H9 (cell line): ENCODE measurements at regions not wholly inside any gene's neighbourhood (a gene's known extent, or its start where the extent isn't known, plus 50 kb on each side); places are given as distances from the start of the nearest gene placed in this dataset.

Experiments
- DNase-seq: peaks from one replicate; pipeline ENCODE4 v3.0.0-alpha.2; 2017
- H2AFZ ChIP-seq: one replicate; pipeline ENCODE4 v1.6.1; 2013; ENCODE audit warnings: mild to moderate bottlenecking, low read length, control low read depth, moderate library complexity
- H2AK5ac ChIP-seq: 2 replicates; pipeline ENCODE4 v1.6.1; 2013; ENCODE audit warnings: low read length, control low read depth, mixed read lengths; ENCODE audit not compliant: insufficient read length
- H2BK120ac ChIP-seq: one replicate; pipeline ENCODE4 v1.6.1; 2013; ENCODE audit warnings: low read depth, mild to moderate bottlenecking, low read length, control low read depth, inconsistent platforms; ENCODE audit not compliant: poor library complexity, severe bottlenecking
- H2BK12ac ChIP-seq: 2 replicates; pipeline ENCODE4 v1.6.1; 2013; ENCODE audit warnings: low read length, control low read depth, mixed read lengths, low read depth; ENCODE audit not compliant: insufficient read length
- H2BK15ac ChIP-seq: 2 replicates; pipeline ENCODE4 v1.6.1; 2013; ENCODE audit warnings: low read depth, low read length, control low read depth
- H2BK20ac ChIP-seq: one replicate; pipeline ENCODE4 v1.6.1; 2013; ENCODE audit warnings: low read depth, mild to moderate bottlenecking, low read length, control low read depth, inconsistent platforms; ENCODE audit not compliant: poor library complexity, severe bottlenecking
- H2BK5ac ChIP-seq: 2 replicates; pipeline ENCODE4 v1.6.1; 2013; ENCODE audit warnings: low read length, control low read depth, mixed read lengths; ENCODE audit not compliant: insufficient read length
- H3K14ac ChIP-seq: 2 replicates; pipeline ENCODE4 v1.6.1; 2013; ENCODE audit warnings: low read length, control low read depth; ENCODE audit not compliant: insufficient read depth
- H3K18ac ChIP-seq: 2 replicates; pipeline ENCODE4 v1.6.1; 2013; ENCODE audit warnings: low read depth, mild to moderate bottlenecking, mixed read lengths, low read length, control low read depth; ENCODE audit not compliant: insufficient read length
- H3K23ac ChIP-seq: 2 replicates; pipeline ENCODE4 v1.6.1; 2013; ENCODE audit warnings: low read length, control low read depth, mixed read lengths, low read depth; ENCODE audit not compliant: insufficient read length
- H3K23me2 ChIP-seq: 2 replicates; pipeline ENCODE4 v1.6.1; 2013; ENCODE audit warnings: low read depth, mild to moderate bottlenecking, mixed read lengths, low read length, control low read depth; ENCODE audit not compliant: insufficient read length, poor library complexity, severe bottlenecking
- H3K27ac ChIP-seq: 2 replicates; pipeline ENCODE4 v1.5.1; 2013; ENCODE audit warnings: low read length, control low read depth, mixed read lengths, low read depth; ENCODE audit not compliant: insufficient read length
- H3K27me3 ChIP-seq: 2 replicates; pipeline ENCODE4 v1.6.1; 2013; ENCODE audit warnings: low read length, control low read depth, inconsistent platforms; ENCODE audit not compliant: insufficient read depth
- H3K4ac ChIP-seq: 2 replicates; pipeline ENCODE4 v1.6.1; 2013; ENCODE audit warnings: low read depth, mild to moderate bottlenecking, control low read depth, inconsistent platforms, low read length, moderate library complexity
- H3K4me1 ChIP-seq: 2 replicates; pipeline ENCODE4 v1.6.1; 2013; ENCODE audit warnings: low read length, control low read depth, inconsistent platforms; ENCODE audit not compliant: insufficient read depth
- H3K4me2 ChIP-seq: 2 replicates; pipeline ENCODE4 v1.6.1; 2013; ENCODE audit warnings: low read length, control low read depth, mixed read lengths; ENCODE audit not compliant: insufficient read length, insufficient read depth
- H3K56ac ChIP-seq: 2 replicates; pipeline ENCODE4 v1.6.1; 2013; ENCODE audit warnings: low read depth, mild to moderate bottlenecking, mixed read lengths, low read length, control low read depth; ENCODE audit not compliant: insufficient read length
- H3K79me1 ChIP-seq: 2 replicates; pipeline ENCODE4 v1.6.1; 2013; ENCODE audit warnings: low read depth, mild to moderate bottlenecking, moderate library complexity, low read length, control low read depth, inconsistent platforms; ENCODE audit not compliant: insufficient read depth, poor library complexity, severe bottlenecking
- H3K79me2 ChIP-seq: 2 replicates; pipeline ENCODE4 v1.6.1; 2013; ENCODE audit warnings: low read length, control low read depth, inconsistent platforms; ENCODE audit not compliant: insufficient read depth
- H3K9ac ChIP-seq: 2 replicates; pipeline ENCODE4 v1.6.1; 2013; ENCODE audit warnings: low read length, control low read depth, mixed read lengths; ENCODE audit not compliant: insufficient read length; ENCODE audit errors: extremely low read depth
- H3K9me3 ChIP-seq: one replicate; pipeline ENCODE4 v1.6.1; 2013; ENCODE audit warnings: low read depth, low read length, inconsistent platforms; ENCODE audit not compliant: control insufficient read depth
- H3T11ph ChIP-seq: one replicate; pipeline ENCODE4 v1.6.1; 2013; ENCODE audit warnings: mild to moderate bottlenecking, low read length, control low read depth, inconsistent platforms
- H4K20me1 ChIP-seq: one replicate; pipeline ENCODE4 v1.6.1; 2013; ENCODE audit not compliant: control insufficient read depth, insufficient read length, insufficient read depth
- H4K5ac ChIP-seq: 2 replicates; pipeline ENCODE4 v1.6.1; 2013; ENCODE audit warnings: low read depth, mild to moderate bottlenecking, mixed read lengths, low read length, control low read depth; ENCODE audit not compliant: insufficient read length
- H4K8ac ChIP-seq: replicated peaks from 2 replicates; pipeline ENCODE4 v1.6.1; 2013; ENCODE audit warnings: low read length, control low read depth, mixed read lengths, low read depth; ENCODE audit not compliant: insufficient read length
- H4K91ac ChIP-seq: 2 replicates; pipeline ENCODE4 v1.6.1; 2013; ENCODE audit warnings: low read depth, mild to moderate bottlenecking, moderate library complexity, mixed read lengths, low read length, control low read depth; ENCODE audit not compliant: insufficient read length
- H3K27ac Mint-ChIP-seq, 3 experiments: 2 replicates in 2 of 3; 3 replicates in 1 of 3; pipeline ENCODE4 v1.8.0; 2020 to 2021; ENCODE audit warnings: mixed read lengths in 3 of 3, mild to moderate bottlenecking in 1 of 3, moderate library complexity in 1 of 3
- H3K27me3 Mint-ChIP-seq: 2 replicates; pipeline ENCODE4 v1.8.0; 2021; ENCODE audit warnings: low read depth, mild to moderate bottlenecking, moderate library complexity, mixed read lengths
- H3K36me3 Mint-ChIP-seq, 3 experiments: 2 replicates in 2 of 3; 3 replicates in 1 of 3; pipeline ENCODE4 v1.8.0; 2020 to 2021; ENCODE audit warnings: low read depth in 3 of 3, mixed read lengths in 3 of 3; ENCODE audit not compliant: insufficient read depth in 1 of 3
- H3K4me1 Mint-ChIP-seq, 2 experiments: 2 replicates each; pipeline ENCODE4 v1.8.0; 2020; ENCODE audit warnings: mixed read lengths in 2 of 2
- H3K4me3 Mint-ChIP-seq, 2 experiments: 2 replicates in 1 of 2; 3 replicates in 1 of 2; pipeline ENCODE4 v1.8.0; 2020 to 2021; ENCODE audit warnings: mild to moderate bottlenecking in 2 of 2, mixed read lengths in 2 of 2, moderate library complexity in 1 of 2
- H3K9me3 Mint-ChIP-seq, 2 experiments: 2 replicates in 1 of 2; 3 replicates in 1 of 2; pipeline ENCODE4 v1.8.0; 2020; ENCODE audit warnings: mild to moderate bottlenecking in 2 of 2, mixed read lengths in 2 of 2, moderate library complexity in 1 of 2
- WGBS: extraction: QIAGEN DNeasy Blood & Tissue Kit; methylation state at CpG from one replicate; pipeline ENCODE4 v1.1.7; 2013; ENCODE audit warnings: missing lambda C conversion rate, low lambda C conversion rate, mixed read lengths; ENCODE audit not compliant: insufficient read length; ENCODE audit errors: extremely low coverage; 5-methylcytosine and 5-hydroxymethylcytosine counted together
- TF ChIP-seq, protein P1 (sequence below): fragments of 200-600 bp; sonication (generic); conservative IDR thresholded peaks from 3 replicates; pipeline ENCODE4 v1.8.0; 2021; ENCODE audit warnings: antibody characterized with exemption, mild to moderate bottlenecking

DNA sequence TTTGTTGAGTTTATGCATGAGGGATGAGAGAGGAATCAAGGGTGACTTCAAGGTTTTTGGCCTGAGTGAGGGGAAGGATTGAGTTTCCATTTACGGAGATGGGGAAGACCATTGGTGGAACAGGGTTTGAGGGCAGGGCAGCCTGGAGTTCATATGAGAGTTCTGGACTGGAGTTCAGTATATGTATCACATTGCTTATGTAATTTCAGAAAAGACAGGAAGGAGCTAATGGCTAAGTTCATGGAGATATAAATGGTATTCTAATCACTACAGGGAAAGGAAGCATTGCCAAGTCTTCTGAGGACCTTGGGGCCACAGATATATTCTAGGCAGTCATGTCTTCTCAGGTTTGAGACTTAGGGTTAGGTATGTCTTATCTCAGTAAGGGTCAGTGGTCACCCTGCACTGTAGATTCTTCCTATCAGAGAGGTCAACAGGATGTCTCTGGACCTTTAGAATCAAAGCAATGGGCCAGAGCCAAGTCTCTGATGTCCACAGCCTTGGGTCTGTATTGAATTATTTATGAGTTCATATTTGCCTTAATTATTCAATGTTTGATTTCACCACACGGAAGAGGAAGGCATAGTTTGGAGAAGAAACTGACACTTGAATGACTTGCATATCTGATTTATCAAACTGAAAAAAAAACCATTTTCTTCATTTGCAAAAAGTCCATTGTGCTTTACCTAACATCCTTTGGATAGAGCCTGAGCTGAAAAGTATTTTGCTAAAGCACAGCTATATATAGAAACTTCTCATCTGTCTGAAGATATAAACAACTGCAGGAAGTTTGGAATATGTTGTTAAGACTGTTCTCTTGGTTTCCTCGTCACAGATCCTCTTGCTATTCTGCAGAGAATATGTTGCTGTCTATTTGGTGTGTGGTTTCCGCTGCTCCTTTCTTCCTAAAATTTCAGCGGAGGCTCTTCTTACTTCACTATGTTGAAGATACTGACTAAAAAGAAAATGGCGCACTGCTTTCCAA lies 139.5 kb downstream of the PDGFRA start:
- Mint-ChIP-seq H3K36me3 (no peaks in the 10 kb centered on the region), H3K9me3 (no peaks in the 10 kb centered on the region), H3K27me3 (no peaks in the 10 kb centered on the region; the same call in 1 of the 2 replicates), H3K4me3 (no peak overlapping the region), H3K4me1 (peaks cover 0 to under 1% of the 10 kb centered on the region in 2 experiments; a peak in 1 of 4 replicates), H3K27ac (no peak overlapping the region)
- Histone ChIP-seq H2BK5ac (no peak overlapping the region), H2BK12ac (no peak overlapping the region), H4K91ac (no peak overlapping the region), H3K27ac (no peak overlapping the region), H3K23me2 (no peaks in the 10 kb centered on the region), H2BK15ac (no peak overlapping the region), H3K4me2 (no peak overlapping the region), H3K79me1 (no peaks in the 10 kb centered on the region), H2AK5ac (no peak overlapping the region), H2BK120ac (no peak overlapping the region), H4K20me1 (no peaks in the 10 kb centered on the region), H3K23ac (no peak overlapping the region), H3K9ac (no peak overlapping the region), H3K4ac (no peak overlapping the region), H3K9me3 (no peaks in the 10 kb centered on the region), H4K5ac (no peak overlapping the region), H3K4me1 (no peaks in the 10 kb centered on the region), H3K18ac (no peak overlapping the region), H2AFZ (no peak overlapping the region), H3T11ph (no peak overlapping the region), H2BK20ac (no peak overlapping the region), H3K79me2 (no peaks in the 10 kb centered on the region), H3K14ac (no peak overlapping the region), H3K56ac (no peak overlapping the region), H4K8ac (no peak overlapping the region), H3K27me3 (no peaks in the 10 kb centered on the region)
- TF ChIP-seq, protein P1, sequence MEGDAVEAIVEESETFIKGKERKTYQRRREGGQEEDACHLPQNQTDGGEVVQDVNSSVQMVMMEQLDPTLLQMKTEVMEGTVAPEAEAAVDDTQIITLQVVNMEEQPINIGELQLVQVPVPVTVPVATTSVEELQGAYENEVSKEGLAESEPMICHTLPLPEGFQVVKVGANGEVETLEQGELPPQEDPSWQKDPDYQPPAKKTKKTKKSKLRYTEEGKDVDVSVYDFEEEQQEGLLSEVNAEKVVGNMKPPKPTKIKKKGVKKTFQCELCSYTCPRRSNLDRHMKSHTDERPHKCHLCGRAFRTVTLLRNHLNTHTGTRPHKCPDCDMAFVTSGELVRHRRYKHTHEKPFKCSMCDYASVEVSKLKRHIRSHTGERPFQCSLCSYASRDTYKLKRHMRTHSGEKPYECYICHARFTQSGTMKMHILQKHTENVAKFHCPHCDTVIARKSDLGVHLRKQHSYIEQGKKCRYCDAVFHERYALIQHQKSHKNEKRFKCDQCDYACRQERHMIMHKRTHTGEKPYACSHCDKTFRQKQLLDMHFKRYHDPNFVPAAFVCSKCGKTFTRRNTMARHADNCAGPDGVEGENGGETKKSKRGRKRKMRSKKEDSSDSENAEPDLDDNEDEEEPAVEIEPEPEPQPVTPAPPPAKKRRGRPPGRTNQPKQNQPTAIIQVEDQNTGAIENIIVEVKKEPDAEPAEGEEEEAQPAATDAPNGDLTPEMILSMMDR: no peak
- no CpG with 5 or more reads among the region's 6 CpGs for WGBS
- DNase-seq: no peak
